ENCODE measurements at regions not wholly inside any gene's neighbourhood (a gene's known extent, or its start where the extent isn't known, plus 50 kb on each side); places are given as distances from the start of the nearest gene placed in this dataset.

DNA sequence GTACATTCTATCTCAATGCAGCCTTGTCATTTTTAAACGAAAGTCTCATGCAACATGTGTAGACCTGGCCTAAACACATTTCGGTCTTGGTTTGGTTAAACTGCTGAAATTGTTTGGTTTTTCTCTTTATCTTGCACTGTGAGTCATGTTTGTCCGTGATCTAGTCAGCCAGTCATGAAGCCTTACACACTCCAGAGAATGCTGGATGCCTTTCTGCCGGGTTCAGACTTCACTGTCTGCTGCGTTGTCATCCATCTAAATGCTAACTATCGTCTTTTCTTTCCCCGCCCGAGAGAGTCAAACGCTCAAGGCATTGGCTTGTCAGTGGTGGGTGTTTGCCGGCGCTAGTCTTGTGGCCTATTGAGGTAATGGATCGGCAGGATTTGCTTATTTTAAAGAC is 1194.6 kb upstream of the WWC1 start:
- no peaks in the 10 kb centered on the region for H3K4me1 ChIP-seq (ENCODE audit: insufficient read depth, low read length, poor library complexity, severe bottlenecking)
- H3K4me3 ChIP-seq (ENCODE audit: low read depth, low read length, poor library complexity, severe bottlenecking) = no peak overlapping the region
- H2AFZ ChIP-seq (ENCODE audit: low read length) = no peak overlapping the region
- no peaks in the 10 kb centered on the region for H4K20me1 ChIP-seq (ENCODE audit: insufficient read depth, low read length)
- DNase-seq (ENCODE audit: low spot score) = no peak
- TF ChIP-seq, protein P1, sequence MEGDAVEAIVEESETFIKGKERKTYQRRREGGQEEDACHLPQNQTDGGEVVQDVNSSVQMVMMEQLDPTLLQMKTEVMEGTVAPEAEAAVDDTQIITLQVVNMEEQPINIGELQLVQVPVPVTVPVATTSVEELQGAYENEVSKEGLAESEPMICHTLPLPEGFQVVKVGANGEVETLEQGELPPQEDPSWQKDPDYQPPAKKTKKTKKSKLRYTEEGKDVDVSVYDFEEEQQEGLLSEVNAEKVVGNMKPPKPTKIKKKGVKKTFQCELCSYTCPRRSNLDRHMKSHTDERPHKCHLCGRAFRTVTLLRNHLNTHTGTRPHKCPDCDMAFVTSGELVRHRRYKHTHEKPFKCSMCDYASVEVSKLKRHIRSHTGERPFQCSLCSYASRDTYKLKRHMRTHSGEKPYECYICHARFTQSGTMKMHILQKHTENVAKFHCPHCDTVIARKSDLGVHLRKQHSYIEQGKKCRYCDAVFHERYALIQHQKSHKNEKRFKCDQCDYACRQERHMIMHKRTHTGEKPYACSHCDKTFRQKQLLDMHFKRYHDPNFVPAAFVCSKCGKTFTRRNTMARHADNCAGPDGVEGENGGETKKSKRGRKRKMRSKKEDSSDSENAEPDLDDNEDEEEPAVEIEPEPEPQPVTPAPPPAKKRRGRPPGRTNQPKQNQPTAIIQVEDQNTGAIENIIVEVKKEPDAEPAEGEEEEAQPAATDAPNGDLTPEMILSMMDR (conservative IDR thresholded peaks at IDR 0.05; ENCODE audit: low read length) = no peak
- no peak for TF ChIP-seq EZH2phosphoT487 (IDR thresholded peaks at IDR 0.05; ENCODE audit: borderline replicate concordance, low read depth, low read length)
- no peak overlapping the region for H3K27ac ChIP-seq (ENCODE audit: low read depth, low read length, poor library complexity, severe bottlenecking)
- H3K9me3 ChIP-seq (ENCODE audit: low read length) = no peaks in the 10 kb centered on the region
- ChIA-PET POLR2A (no interaction called here), CTCF (ENCODE audit: unreplicated experiment) (no interaction called here)
- H3K36me3 ChIP-seq (ENCODE audit: insufficient read depth, low read length) = no peaks in the 10 kb centered on the region
- intact Hi-C loops (cut with micrococcal nuclease; ENCODE audit: unreplicated experiment) = no loop called here
- no peak overlapping the region for H3K4me2 ChIP-seq (ENCODE audit: low read length)
- H3K9me2 ChIP-seq (ENCODE audit: insufficient read depth, low read length) = no peaks in the 10 kb centered on the region
- no TSS peak for BruUV-seq (replicated peaks)
- H3K79me2 ChIP-seq (ENCODE audit: insufficient read depth, low read depth, low read length) = no peaks in the 10 kb centered on the region

DNA sequence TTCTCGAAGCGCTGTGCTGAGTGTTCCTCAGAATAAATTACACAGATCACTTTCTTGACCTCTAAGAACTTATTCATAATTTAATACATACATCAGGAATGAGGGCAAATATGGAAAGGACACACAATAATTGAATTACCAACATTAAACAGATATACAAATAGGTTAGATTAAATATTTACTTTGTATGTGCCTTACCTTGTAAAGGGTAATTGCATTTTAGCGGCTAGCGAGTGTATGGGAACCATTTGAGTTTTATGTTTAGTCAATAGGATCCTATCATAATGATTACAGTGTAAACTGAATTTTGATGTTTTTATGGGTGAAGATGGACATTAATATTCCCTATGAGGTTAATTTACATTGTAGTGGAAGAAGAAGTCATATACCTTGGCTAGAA is 1187.1 kb upstream of the WWC1 start:
- Histone ChIP-seq H4K20me1 (ENCODE audit: insufficient read depth, low read length) (no peaks in the 10 kb centered on the region), H3K79me2 (ENCODE audit: insufficient read depth, low read depth, low read length) (no peaks in the 10 kb centered on the region), H3K36me3 (ENCODE audit: insufficient read depth, low read length) (no peaks in the 10 kb centered on the region), H3K4me3 (ENCODE audit: low read depth, low read length, poor library complexity, severe bottlenecking) (no peak overlapping the region), H3K9me2 (ENCODE audit: insufficient read depth, low read length) (no peaks in the 10 kb centered on the region), H3K4me1 (ENCODE audit: insufficient read depth, low read length, poor library complexity, severe bottlenecking) (no peaks in the 10 kb centered on the region), H3K4me2 (ENCODE audit: low read length) (no peak overlapping the region), H3K27ac (ENCODE audit: low read depth, low read length, poor library complexity, severe bottlenecking) (no peak overlapping the region), H3K9me3 (ENCODE audit: low read length) (no peaks in the 10 kb centered on the region), H2AFZ (ENCODE audit: low read length) (no peak overlapping the region)
- intact Hi-C loops (cut with micrococcal nuclease; ENCODE audit: unreplicated experiment) = no loop called here
- CTCF ChIA-PET (ENCODE audit: unreplicated experiment) = no interaction called here
- no TSS peak for BruUV-seq (replicated peaks)
- no peak for DNase-seq (ENCODE audit: low spot score)
- TF ChIP-seq, protein P1 (conservative IDR thresholded peaks at IDR 0.05; ENCODE audit: low read length) = no peak
- TF ChIP-seq EZH2phosphoT487 (IDR thresholded peaks at IDR 0.05; ENCODE audit: borderline replicate concordance, low read depth, low read length) = no peak
- POLR2A ChIA-PET = no interaction called here

DNA sequence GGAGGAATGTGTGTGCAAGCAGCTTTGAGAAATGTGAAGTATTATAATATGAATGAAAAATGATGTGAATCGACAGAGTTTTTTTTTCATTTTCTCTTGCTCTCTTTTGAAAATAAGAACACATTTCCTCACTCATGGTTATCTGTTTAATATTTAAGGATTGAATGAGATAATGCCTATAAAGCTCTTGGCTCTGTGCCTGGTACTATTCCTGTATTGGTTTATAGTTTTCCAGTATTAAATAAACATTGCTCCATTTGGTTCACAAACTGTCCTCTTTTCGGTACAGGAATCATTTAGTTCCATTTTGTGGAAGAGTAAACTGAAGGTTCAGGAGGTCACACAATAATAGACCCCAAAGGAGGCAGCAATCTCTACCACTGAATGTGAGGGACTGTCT is 1185.5 kb upstream of the WWC1 start:
- no peak for DNase-seq (ENCODE audit: low spot score)
- no peak overlapping the region for H2AFZ ChIP-seq (ENCODE audit: low read length)
- ChIA-PET CTCF (ENCODE audit: unreplicated experiment) (no interaction called here), POLR2A (no interaction called here)
- H3K36me3 ChIP-seq (ENCODE audit: insufficient read depth, low read length) = no peaks in the 10 kb centered on the region
- TF ChIP-seq EZH2phosphoT487 (IDR thresholded peaks at IDR 0.05; ENCODE audit: borderline replicate concordance, low read depth, low read length) = no peak
- TF ChIP-seq, protein P1 (conservative IDR thresholded peaks at IDR 0.05; ENCODE audit: low read length) = no peak
- H3K27ac ChIP-seq (ENCODE audit: low read depth, low read length, poor library complexity, severe bottlenecking) = no peak overlapping the region
- H3K4me2 ChIP-seq (ENCODE audit: low read length) = no peak overlapping the region
- H3K9me3 ChIP-seq (ENCODE audit: low read length) = no peaks in the 10 kb centered on the region
- no peaks in the 10 kb centered on the region for H3K79me2 ChIP-seq (ENCODE audit: insufficient read depth, low read depth, low read length)
- intact Hi-C loops (cut with micrococcal nuclease; ENCODE audit: unreplicated experiment) = no loop called here
- no peak overlapping the region for H3K4me3 ChIP-seq (ENCODE audit: low read depth, low read length, poor library complexity, severe bottlenecking)
- H4K20me1 ChIP-seq (ENCODE audit: insufficient read depth, low read length) = no peaks in the 10 kb centered on the region
- no TSS peak for BruUV-seq (replicated peaks)
- no peaks in the 10 kb centered on the region for H3K4me1 ChIP-seq (ENCODE audit: insufficient read depth, low read length, poor library complexity, severe bottlenecking)
- H3K9me2 ChIP-seq (ENCODE audit: insufficient read depth, low read length) = no peaks in the 10 kb centered on the region
